ENCODE measurements at regions not wholly inside any gene's neighbourhood (a gene's known extent, or its start where the extent isn't known, plus 50 kb on each side); places are given as distances from the start of the nearest gene placed in this dataset.

GRCh38 chr13:83450591-83450990 lies 431.7 kb downstream of the SLITRK1 start:
- no peak overlapping the region for H3K9ac ChIP-seq (ENCODE audit: low read depth in 1 of 2, low read length in 2 of 2)
- no peak for TF ChIP-seq MAX (IDR thresholded peaks at IDR 0.05)
- no peak for TF ChIP-seq ZBTB33 (IDR thresholded peaks at IDR 0.05)
- no peak for TF ChIP-seq HNF4G (IDR thresholded peaks at IDR 0.05)
- no peak for TF ChIP-seq NR2F2 (IDR thresholded peaks at IDR 0.05)
- no peak for TF ChIP-seq JUND (IDR thresholded peaks at IDR 0.05)
- no peak for TF ChIP-seq SP1 (IDR thresholded peaks at IDR 0.05)
- TF ChIP-seq FOXA2 (IDR thresholded peaks at IDR 0.05), result no peak
- TF ChIP-seq EGR1 (IDR thresholded peaks at IDR 0.05; ENCODE audit: low read depth in 2 of 2), result no peak
- TF ChIP-seq CTCF (IDR thresholded peaks at IDR 0.05; ENCODE audit: low read depth, low read length, missing input control), result no peak
- no peak for TF ChIP-seq TAF1 (conservative IDR thresholded peaks at IDR 0.05)
- TF ChIP-seq HNF4A (conservative IDR thresholded peaks at IDR 0.05), result no peak
- no peak for TF ChIP-seq ATF3 (IDR thresholded peaks at IDR 0.05)
- no peak for TF ChIP-seq YY1 (IDR thresholded peaks at IDR 0.05)
- no peak for TF ChIP-seq FOXA1 (IDR thresholded peaks at IDR 0.05)
- TF ChIP-seq RXRA (IDR thresholded peaks at IDR 0.05), result no peak
- H3K36me3 ChIP-seq (ENCODE audit: control insufficient read depth in 4 of 4, insufficient read depth in 3 of 4, low read depth in 1 of 4, low read length in 3 of 4), result no peaks in the 10 kb centered on the region
- DNase-seq (ENCODE audit: low spot score), result no peak
- H3K4me1 ChIP-seq (ENCODE audit: control insufficient read depth in 4 of 4, insufficient read depth in 4 of 4, low read length in 3 of 4), result no peaks in the 10 kb centered on the region
- no peak overlapping the region for H3K4me3 ChIP-seq (ENCODE audit: low read depth in 1 of 3, low read length in 3 of 3)
- H3K27me3 ChIP-seq (ENCODE audit: control insufficient read depth in 4 of 4, insufficient read depth in 4 of 4, low read length in 3 of 4), result no peaks in the 10 kb centered on the region
- no peak overlapping the region for H3K27ac ChIP-seq (ENCODE audit: low read depth in 1 of 2, low read length in 2 of 2)
- 56% methylated on average over 2 of the region's 2 CpGs for WGBS
- peaks cover 0 to 3% (median 0%) of the 10 kb centered on the region in 4 donors for H3K9me3 ChIP-seq (ENCODE audit: control insufficient read depth in 4 of 4, low read length in 3 of 4)

GRCh38 chr13:83449668-83450395 lies 432.4 kb downstream of the SLITRK1 start:
- Histone ChIP-seq H3K27ac (ENCODE audit: low read depth in 1 of 2, low read length in 2 of 2) (no peak overlapping the region), H3K36me3 (ENCODE audit: control insufficient read depth in 4 of 4, insufficient read depth in 3 of 4, low read depth in 1 of 4, low read length in 3 of 4) (no peaks in the 10 kb centered on the region), H3K9me3 (ENCODE audit: control insufficient read depth in 4 of 4, low read length in 3 of 4) (peaks cover 0 to 3% (median 0%) of the 10 kb centered on the region in 4 donors), H3K4me3 (ENCODE audit: low read depth in 1 of 3, low read length in 3 of 3) (no peak overlapping the region), H3K27me3 (ENCODE audit: control insufficient read depth in 4 of 4, insufficient read depth in 4 of 4, low read length in 3 of 4) (no peaks in the 10 kb centered on the region), H3K4me1 (ENCODE audit: control insufficient read depth in 4 of 4, insufficient read depth in 4 of 4, low read length in 3 of 4) (no peaks in the 10 kb centered on the region), H3K9ac (ENCODE audit: low read depth in 1 of 2, low read length in 2 of 2) (no peak overlapping the region)
- DNase-seq (ENCODE audit: low spot score), result no peak
- TF ChIP-seq MAX (IDR thresholded peaks at IDR 0.05), result no peak
- no peak for TF ChIP-seq EGR1 (IDR thresholded peaks at IDR 0.05; ENCODE audit: low read depth in 2 of 2)
- TF ChIP-seq HNF4A (conservative IDR thresholded peaks at IDR 0.05), result no peak
- TF ChIP-seq YY1 (IDR thresholded peaks at IDR 0.05), result no peak
- no peak for TF ChIP-seq REST (IDR thresholded peaks at IDR 0.05)
- TF ChIP-seq RXRA (IDR thresholded peaks at IDR 0.05), result no peak
- TF ChIP-seq HNF4G (IDR thresholded peaks at IDR 0.05), result no peak
- TF ChIP-seq ATF3 (IDR thresholded peaks at IDR 0.05), result no peak
- TF ChIP-seq NR2F2 (IDR thresholded peaks at IDR 0.05), result no peak
- TF ChIP-seq TAF1 (conservative IDR thresholded peaks at IDR 0.05), result no peak
- no peak for TF ChIP-seq ZBTB33 (IDR thresholded peaks at IDR 0.05)
- 46% methylated on average over 3 of the region's 3 CpGs for whole genome bisulfite sequencing
